Liver (tissue), 8 donors: ENCODE measurements at regions not wholly inside any gene's neighbourhood (a gene's known extent, or its start where the extent isn't known, plus 50 kb on each side); places are given as distances from the start of the nearest gene placed in this dataset.

Source experiments
- DNase-seq: peaks from one replicate; pipeline ENCODE4 v3.0.0-alpha.2; 2017; ENCODE audit warnings: low spot score
- H3K27ac ChIP-seq, 2 donors: one replicate each; pipeline ENCODE4 v1.7.0; 2013; ENCODE audit warnings: inconsistent platforms in 2 of 2, low read length in 2 of 2, control low read depth in 1 of 2, low read depth in 1 of 2, mild to moderate bottlenecking in 1 of 2
- H3K27me3 ChIP-seq, 4 donors: one replicate each; pipeline versions ENCODE4 v1.6.1 to v1.7.0; 2013; ENCODE audit warnings: low read length in 3 of 4, inconsistent platforms in 1 of 4, mild to moderate bottlenecking in 1 of 4, moderate library complexity in 1 of 4; ENCODE audit not compliant: control insufficient read depth in 4 of 4, insufficient read depth in 4 of 4
- H3K36me3 ChIP-seq, 4 donors: one replicate each; pipeline versions ENCODE4 v1.6.1 to v1.7.0; 2013; ENCODE audit warnings: low read length in 3 of 4, mild to moderate bottlenecking in 3 of 4, low read depth in 1 of 4, moderate library complexity in 1 of 4; ENCODE audit not compliant: control insufficient read depth in 4 of 4, insufficient read depth in 3 of 4
- H3K4me1 ChIP-seq, 4 donors: one replicate each; pipeline versions ENCODE4 v1.6.1 to v1.7.0; 2013; ENCODE audit warnings: low read length in 3 of 4, mild to moderate bottlenecking in 3 of 4, moderate library complexity in 1 of 4; ENCODE audit not compliant: control insufficient read depth in 4 of 4, insufficient read depth in 4 of 4
- H3K4me3 ChIP-seq, 3 donors: one replicate each; pipeline versions ENCODE4 v1.6.1 to v1.7.0; 2013; ENCODE audit warnings: low read length in 3 of 3, control low read depth in 1 of 3, low read depth in 1 of 3, mild to moderate bottlenecking in 1 of 3
- H3K9ac ChIP-seq, 2 donors: one replicate each; pipeline ENCODE4 v1.7.0; 2013; ENCODE audit warnings: low read length in 2 of 2, mild to moderate bottlenecking in 2 of 2, moderate library complexity in 2 of 2, control low read depth in 1 of 2, low read depth in 1 of 2
- H3K9me3 ChIP-seq, 4 donors: one replicate each; pipeline versions ENCODE4 v1.6.1 to v1.7.0; 2013; ENCODE audit warnings: low read length in 3 of 4; ENCODE audit not compliant: control insufficient read depth in 4 of 4
- EGR1 ChIP-seq, 2 donors: IDR thresholded peaks; 2 replicates each; pipeline ENCODE4 v1.6.1; 2016 to 2018; ENCODE audit warnings: antibody characterized with exemption in 2 of 2, low read depth in 2 of 2
- FOXA1 ChIP-seq: IDR thresholded peaks from 2 replicates; pipeline ENCODE4 v1.6.1; 2016; ENCODE audit warnings: antibody characterized with exemption
- FOXA2 ChIP-seq: IDR thresholded peaks from 2 replicates; pipeline ENCODE4 v1.6.1; 2016; ENCODE audit warnings: antibody characterized with exemption
- GABPA ChIP-seq, 2 donors: IDR thresholded peaks in 1 of 2; conservative IDR thresholded peaks in 1 of 2; 2 replicates each; pipeline ENCODE4 v1.6.1; 2016; ENCODE audit warnings: antibody characterized with exemption in 2 of 2, mild to moderate bottlenecking in 1 of 2, moderate library complexity in 1 of 2
- HNF4A ChIP-seq, 2 donors: conservative IDR thresholded peaks; 2 replicates each; pipeline ENCODE4 v1.6.1; 2016; ENCODE audit warnings: antibody characterized with exemption in 2 of 2, mild to moderate bottlenecking in 2 of 2
- HNF4G ChIP-seq: IDR thresholded peaks from 2 replicates; pipeline ENCODE4 v1.6.1; 2016; ENCODE audit warnings: antibody characterized with exemption
- JUND ChIP-seq, 2 donors: IDR thresholded peaks; 2 replicates each; pipeline ENCODE4 v1.6.1; 2016; ENCODE audit warnings: antibody characterized with exemption in 2 of 2
- NR2F2 ChIP-seq: IDR thresholded peaks from 2 replicates; pipeline ENCODE4 v1.6.1; 2016; ENCODE audit warnings: antibody characterized with exemption
- RAD21 ChIP-seq, 2 donors: IDR thresholded peaks; 2 replicates each; pipeline ENCODE4 v1.6.1; 2016; ENCODE audit warnings: antibody characterized with exemption in 2 of 2, mild to moderate bottlenecking in 2 of 2
- RXRA ChIP-seq, 2 donors: IDR thresholded peaks; 2 replicates each; pipeline ENCODE4 v1.6.1; 2017 to 2018; ENCODE audit warnings: antibody characterized with exemption in 2 of 2, mild to moderate bottlenecking in 1 of 2
- SP1 ChIP-seq: IDR thresholded peaks from 2 replicates; pipeline ENCODE4 v1.6.1; 2018; ENCODE audit warnings: antibody characterized with exemption, mild to moderate bottlenecking
- TAF1 ChIP-seq: conservative IDR thresholded peaks from 2 replicates; pipeline ENCODE4 v1.6.1; 2016; ENCODE audit warnings: antibody characterized with exemption, mild to moderate bottlenecking
- YY1 ChIP-seq: IDR thresholded peaks from 2 replicates; pipeline ENCODE4 v1.6.1; 2016; ENCODE audit warnings: antibody characterized with exemption, mild to moderate bottlenecking
- WGBS: extraction: QIAGEN DNeasy Blood & Tissue Kit; methylation state at CpG from one replicate; pipeline ENCODE4 v1.1.7; 2013; 5-methylcytosine and 5-hydroxymethylcytosine counted together
- TF ChIP-seq, protein P1 (sequence below): IDR thresholded peaks from 2 replicates; pipeline ENCODE4 v1.6.1; 2016; ENCODE audit warnings: antibody characterized with exemption
- TF ChIP-seq, protein P2 (sequence below): IDR thresholded peaks from 2 replicates; pipeline ENCODE4 v1.6.1; 2016; ENCODE audit warnings: antibody characterized with exemption
- TF ChIP-seq, protein P3 (sequence below): fragments of 150-350 bp; IDR thresholded peaks from 2 replicates; pipeline ENCODE4 v1.5.1; 2017; ENCODE audit warnings: improper control_type of control experiment, low read depth, low read length; ENCODE audit not compliant: missing input control
- TF ChIP-seq, protein P4 (sequence below): IDR thresholded peaks from 2 replicates; pipeline ENCODE4 v1.6.1; 2016; ENCODE audit warnings: antibody characterized with exemption
- TF ChIP-seq, protein P5 (sequence below): IDR thresholded peaks from 2 replicates; pipeline ENCODE4 v1.6.1; 2016; ENCODE audit warnings: antibody characterized with exemption, mild to moderate bottlenecking
- donor health status: healthy.
- donor health status: healthy.
- donor health status: healthy.
- donor health status: healthy.
- donor health status: healthy.

DNA sequence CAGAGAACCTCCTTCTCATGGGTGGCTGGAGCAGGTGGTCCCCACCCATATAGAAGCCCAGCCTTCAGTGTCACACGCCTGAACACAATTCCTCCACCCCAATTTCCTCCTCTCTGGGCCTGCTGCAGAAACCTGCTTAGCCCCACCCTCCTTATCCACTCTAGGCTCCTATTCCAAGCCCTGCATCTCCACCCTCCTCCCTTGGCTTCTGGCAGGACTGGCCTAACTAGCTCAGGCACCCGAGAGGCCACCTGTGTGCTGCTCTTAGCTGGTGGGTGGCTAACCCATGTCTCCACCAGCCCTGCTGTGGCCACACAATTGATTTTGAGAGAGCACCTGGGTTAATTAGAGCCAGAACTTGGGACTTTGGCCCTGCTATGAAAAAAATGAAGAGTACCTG lies 77.3 kb upstream of the ATP10B start:
- Histone ChIP-seq H3K4me3 (no peak overlapping the region), H3K4me1 (no peaks in the 10 kb centered on the region), H3K9me3 (no peaks in the 10 kb centered on the region), H3K36me3 (no peaks in the 10 kb centered on the region), H3K27me3 (no peaks in the 10 kb centered on the region), H3K27ac (no peak overlapping the region), H3K9ac (no peak overlapping the region)
- TF ChIP-seq, protein P1, sequence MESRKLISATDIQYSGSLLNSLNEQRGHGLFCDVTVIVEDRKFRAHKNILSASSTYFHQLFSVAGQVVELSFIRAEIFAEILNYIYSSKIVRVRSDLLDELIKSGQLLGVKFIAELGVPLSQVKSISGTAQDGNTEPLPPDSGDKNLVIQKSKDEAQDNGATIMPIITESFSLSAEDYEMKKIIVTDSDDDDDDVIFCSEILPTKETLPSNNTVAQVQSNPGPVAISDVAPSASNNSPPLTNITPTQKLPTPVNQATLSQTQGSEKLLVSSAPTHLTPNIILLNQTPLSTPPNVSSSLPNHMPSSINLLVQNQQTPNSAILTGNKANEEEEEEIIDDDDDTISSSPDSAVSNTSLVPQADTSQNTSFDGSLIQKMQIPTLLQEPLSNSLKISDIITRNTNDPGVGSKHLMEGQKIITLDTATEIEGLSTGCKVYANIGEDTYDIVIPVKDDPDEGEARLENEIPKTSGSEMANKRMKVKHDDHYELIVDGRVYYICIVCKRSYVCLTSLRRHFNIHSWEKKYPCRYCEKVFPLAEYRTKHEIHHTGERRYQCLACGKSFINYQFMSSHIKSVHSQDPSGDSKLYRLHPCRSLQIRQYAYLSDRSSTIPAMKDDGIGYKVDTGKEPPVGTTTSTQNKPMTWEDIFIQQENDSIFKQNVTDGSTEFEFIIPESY = no peak
- 80% methylated on average over 2 of the region's 2 CpGs for WGBS
- no peak for DNase-seq

DNA sequence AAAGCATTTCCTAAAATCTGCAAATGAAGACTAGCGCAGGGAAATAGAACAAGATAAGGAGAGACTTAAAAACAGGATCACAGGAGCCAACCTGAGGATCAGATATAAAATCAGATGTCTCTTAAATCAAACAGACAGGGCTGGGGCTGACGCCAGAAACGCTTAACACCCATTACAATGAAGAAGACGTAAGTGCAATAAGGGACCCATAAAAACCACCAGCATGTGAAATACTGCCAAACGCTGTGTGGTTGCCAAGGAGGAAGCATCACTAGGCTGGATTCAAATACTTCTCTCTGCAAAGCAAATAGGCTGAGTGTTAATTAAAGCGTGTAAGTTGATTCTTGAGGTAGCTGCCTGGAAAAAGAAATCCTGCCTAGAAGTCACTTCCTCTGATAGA lies 74.4 kb upstream of the ATP10B start:
- Histone ChIP-seq H3K9ac (no peak overlapping the region), H3K9me3 (no peaks in the 10 kb centered on the region), H3K4me3 (no peak overlapping the region), H3K27ac (no peak overlapping the region), H3K36me3 (no peaks in the 10 kb centered on the region), H3K27me3 (no peaks in the 10 kb centered on the region), H3K4me1 (no peaks in the 10 kb centered on the region)
- WGBS = 61% methylated on average over 6 of the region's 6 CpGs
- DNase-seq = no peak
- no peak for TF ChIP-seq TAF1
- TF ChIP-seq FOXA2 = no peak
- TF ChIP-seq, protein P2, sequence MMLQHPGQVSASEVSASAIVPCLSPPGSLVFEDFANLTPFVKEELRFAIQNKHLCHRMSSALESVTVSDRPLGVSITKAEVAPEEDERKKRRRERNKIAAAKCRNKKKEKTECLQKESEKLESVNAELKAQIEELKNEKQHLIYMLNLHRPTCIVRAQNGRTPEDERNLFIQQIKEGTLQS = no peak
- no peak for TF ChIP-seq FOXA1
- no peak for TF ChIP-seq HNF4A (conservative IDR thresholded peaks at IDR 0.05)
- TF ChIP-seq, protein P3, sequence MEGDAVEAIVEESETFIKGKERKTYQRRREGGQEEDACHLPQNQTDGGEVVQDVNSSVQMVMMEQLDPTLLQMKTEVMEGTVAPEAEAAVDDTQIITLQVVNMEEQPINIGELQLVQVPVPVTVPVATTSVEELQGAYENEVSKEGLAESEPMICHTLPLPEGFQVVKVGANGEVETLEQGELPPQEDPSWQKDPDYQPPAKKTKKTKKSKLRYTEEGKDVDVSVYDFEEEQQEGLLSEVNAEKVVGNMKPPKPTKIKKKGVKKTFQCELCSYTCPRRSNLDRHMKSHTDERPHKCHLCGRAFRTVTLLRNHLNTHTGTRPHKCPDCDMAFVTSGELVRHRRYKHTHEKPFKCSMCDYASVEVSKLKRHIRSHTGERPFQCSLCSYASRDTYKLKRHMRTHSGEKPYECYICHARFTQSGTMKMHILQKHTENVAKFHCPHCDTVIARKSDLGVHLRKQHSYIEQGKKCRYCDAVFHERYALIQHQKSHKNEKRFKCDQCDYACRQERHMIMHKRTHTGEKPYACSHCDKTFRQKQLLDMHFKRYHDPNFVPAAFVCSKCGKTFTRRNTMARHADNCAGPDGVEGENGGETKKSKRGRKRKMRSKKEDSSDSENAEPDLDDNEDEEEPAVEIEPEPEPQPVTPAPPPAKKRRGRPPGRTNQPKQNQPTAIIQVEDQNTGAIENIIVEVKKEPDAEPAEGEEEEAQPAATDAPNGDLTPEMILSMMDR = no peak
- TF ChIP-seq, protein P4, sequence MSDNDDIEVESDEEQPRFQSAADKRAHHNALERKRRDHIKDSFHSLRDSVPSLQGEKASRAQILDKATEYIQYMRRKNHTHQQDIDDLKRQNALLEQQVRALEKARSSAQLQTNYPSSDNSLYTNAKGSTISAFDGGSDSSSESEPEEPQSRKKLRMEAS = no peak
- TF ChIP-seq GABPA (IDR thresholded peaks at IDR 0.05 in 1 of 2, conservative IDR thresholded peaks at IDR 0.05 in 1 of 2) = no peak
- TF ChIP-seq, protein P5, sequence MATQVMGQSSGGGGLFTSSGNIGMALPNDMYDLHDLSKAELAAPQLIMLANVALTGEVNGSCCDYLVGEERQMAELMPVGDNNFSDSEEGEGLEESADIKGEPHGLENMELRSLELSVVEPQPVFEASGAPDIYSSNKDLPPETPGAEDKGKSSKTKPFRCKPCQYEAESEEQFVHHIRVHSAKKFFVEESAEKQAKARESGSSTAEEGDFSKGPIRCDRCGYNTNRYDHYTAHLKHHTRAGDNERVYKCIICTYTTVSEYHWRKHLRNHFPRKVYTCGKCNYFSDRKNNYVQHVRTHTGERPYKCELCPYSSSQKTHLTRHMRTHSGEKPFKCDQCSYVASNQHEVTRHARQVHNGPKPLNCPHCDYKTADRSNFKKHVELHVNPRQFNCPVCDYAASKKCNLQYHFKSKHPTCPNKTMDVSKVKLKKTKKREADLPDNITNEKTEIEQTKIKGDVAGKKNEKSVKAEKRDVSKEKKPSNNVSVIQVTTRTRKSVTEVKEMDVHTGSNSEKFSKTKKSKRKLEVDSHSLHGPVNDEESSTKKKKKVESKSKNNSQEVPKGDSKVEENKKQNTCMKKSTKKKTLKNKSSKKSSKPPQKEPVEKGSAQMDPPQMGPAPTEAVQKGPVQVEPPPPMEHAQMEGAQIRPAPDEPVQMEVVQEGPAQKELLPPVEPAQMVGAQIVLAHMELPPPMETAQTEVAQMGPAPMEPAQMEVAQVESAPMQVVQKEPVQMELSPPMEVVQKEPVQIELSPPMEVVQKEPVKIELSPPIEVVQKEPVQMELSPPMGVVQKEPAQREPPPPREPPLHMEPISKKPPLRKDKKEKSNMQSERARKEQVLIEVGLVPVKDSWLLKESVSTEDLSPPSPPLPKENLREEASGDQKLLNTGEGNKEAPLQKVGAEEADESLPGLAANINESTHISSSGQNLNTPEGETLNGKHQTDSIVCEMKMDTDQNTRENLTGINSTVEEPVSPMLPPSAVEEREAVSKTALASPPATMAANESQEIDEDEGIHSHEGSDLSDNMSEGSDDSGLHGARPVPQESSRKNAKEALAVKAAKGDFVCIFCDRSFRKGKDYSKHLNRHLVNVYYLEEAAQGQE = no peak
- no peak for TF ChIP-seq HNF4G
- no peak for TF ChIP-seq SP1
- TF ChIP-seq, protein P1 = no peak
- no peak for TF ChIP-seq RAD21 (IDR thresholded peaks at IDR 0.05)
- TF ChIP-seq RXRA (IDR thresholded peaks at IDR 0.05) = no peak
- TF ChIP-seq YY1 = no peak
- TF ChIP-seq JUND (IDR thresholded peaks at IDR 0.05) = no peak
- TF ChIP-seq EGR1 (IDR thresholded peaks at IDR 0.05; ENCODE audit: low read depth in 2 of 2) = no peak
- no peak for TF ChIP-seq NR2F2
